Calu3 (cell line): ENCODE measurements at regions not wholly inside any gene's neighbourhood (a gene's known extent, or its start where the extent isn't known, plus 50 kb on each side); places are given as distances from the start of the nearest gene placed in this dataset.

Source experiments
- BruUV-seq: library from RNA; stranded (reverse); fragments of 400-500 nt; replicated peaks from 2 replicates; lab custom pipeline; 2021; lab: Mats Ljungman, UMichigan
- CTCF ChIA-PET: fragments of 300-600 bp; sonication (Branson Sonifier 250); formaldehyde crosslinking; loops from one replicate; lab custom pipeline; 2022; ENCODE audit warnings: antibody characterized with exemption; lab: Charles Lee
- DNase-seq: peaks from one replicate; pipeline ENCODE4 v3.0.0; 2022
- H3K27ac Mint-ChIP-seq: one replicate; pipeline ENCODE4 v1.8.0; 2022; ENCODE audit warnings: mixed read lengths; ENCODE audit not compliant: unreplicated experiment
- H3K27me3 Mint-ChIP-seq: one replicate; pipeline ENCODE4 v1.8.0; 2022; ENCODE audit warnings: mixed read lengths; ENCODE audit not compliant: unreplicated experiment
- H3K36me3 Mint-ChIP-seq: one replicate; pipeline ENCODE4 v1.8.0; 2022; ENCODE audit warnings: mild to moderate bottlenecking, moderate library complexity, mixed read lengths; ENCODE audit not compliant: insufficient read depth, unreplicated experiment
- H3K4me1 Mint-ChIP-seq: one replicate; pipeline ENCODE4 v1.8.0; 2022; ENCODE audit warnings: mild to moderate bottlenecking, low read depth, mixed read lengths; ENCODE audit not compliant: unreplicated experiment
- H3K4me3 Mint-ChIP-seq: one replicate; pipeline ENCODE4 v1.8.0; 2022; ENCODE audit warnings: mild to moderate bottlenecking, low read depth, moderate library complexity, mixed read lengths; ENCODE audit not compliant: unreplicated experiment
- H3K9me3 Mint-ChIP-seq: one replicate; pipeline ENCODE4 v1.8.0; 2022; ENCODE audit warnings: low read depth, mixed read lengths; ENCODE audit not compliant: unreplicated experiment
- intact Hi-C: fragments of 100-400 bp; cut with micrococcal nuclease; formaldehyde crosslinking; loops from one replicate; pipeline ENCODE4 v1.10.0; 2022; ENCODE audit not compliant: unreplicated experiment
- TF ChIP-seq, protein P1 (sequence below): fragments of 200-600 bp; IDR thresholded peaks from one replicate; pipeline ENCODE4 v1.8.0; 2022; ENCODE audit warnings: antibody characterized with exemption; ENCODE audit not compliant: unreplicated experiment

DNA sequence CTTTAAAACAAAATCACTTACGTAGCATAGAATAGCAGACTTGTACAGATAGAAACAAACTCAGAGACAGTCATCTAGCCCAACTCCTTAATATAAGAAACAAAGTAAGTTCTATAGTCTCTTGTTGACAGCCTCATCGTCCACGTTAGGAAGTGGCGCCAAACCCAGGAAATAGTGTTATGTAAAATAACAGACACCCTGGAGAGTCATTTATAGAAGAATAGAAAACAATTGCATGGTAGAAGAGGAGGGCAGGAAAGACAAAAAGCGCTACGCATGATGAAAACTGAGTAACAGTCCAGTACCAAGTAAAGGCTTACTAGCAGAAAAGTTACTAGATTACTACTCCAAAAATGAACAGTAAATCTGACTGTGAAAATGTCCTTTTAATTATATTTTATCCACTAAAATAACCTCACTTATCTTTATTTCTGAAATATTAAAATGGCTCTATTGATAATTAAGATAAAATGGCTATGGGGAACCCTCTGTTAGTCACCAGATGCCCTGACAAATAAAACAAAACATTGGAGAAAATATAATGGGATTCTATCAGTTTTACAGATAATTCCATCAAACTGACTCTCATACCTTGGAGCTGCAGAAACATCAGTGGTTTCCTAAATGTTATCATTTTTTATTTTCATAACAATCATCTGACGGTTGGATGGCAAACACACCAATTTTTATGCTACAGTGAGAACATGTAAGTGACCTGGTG lies 434.0 kb upstream of the C9orf72 start:
- intact Hi-C loops: no loop called here
- Mint-ChIP-seq H3K4me3 (no peak overlapping the region), H3K4me1 (no peaks in the 10 kb centered on the region), H3K27me3 (peaks cover 4% of the 10 kb centered on the region), H3K27ac (no peak overlapping the region), H3K36me3 (no peaks in the 10 kb centered on the region), H3K9me3 (no peaks in the 10 kb centered on the region)
- no peak for DNase-seq
- no TSS peak for BruUV-seq
- TF ChIP-seq, protein P1, sequence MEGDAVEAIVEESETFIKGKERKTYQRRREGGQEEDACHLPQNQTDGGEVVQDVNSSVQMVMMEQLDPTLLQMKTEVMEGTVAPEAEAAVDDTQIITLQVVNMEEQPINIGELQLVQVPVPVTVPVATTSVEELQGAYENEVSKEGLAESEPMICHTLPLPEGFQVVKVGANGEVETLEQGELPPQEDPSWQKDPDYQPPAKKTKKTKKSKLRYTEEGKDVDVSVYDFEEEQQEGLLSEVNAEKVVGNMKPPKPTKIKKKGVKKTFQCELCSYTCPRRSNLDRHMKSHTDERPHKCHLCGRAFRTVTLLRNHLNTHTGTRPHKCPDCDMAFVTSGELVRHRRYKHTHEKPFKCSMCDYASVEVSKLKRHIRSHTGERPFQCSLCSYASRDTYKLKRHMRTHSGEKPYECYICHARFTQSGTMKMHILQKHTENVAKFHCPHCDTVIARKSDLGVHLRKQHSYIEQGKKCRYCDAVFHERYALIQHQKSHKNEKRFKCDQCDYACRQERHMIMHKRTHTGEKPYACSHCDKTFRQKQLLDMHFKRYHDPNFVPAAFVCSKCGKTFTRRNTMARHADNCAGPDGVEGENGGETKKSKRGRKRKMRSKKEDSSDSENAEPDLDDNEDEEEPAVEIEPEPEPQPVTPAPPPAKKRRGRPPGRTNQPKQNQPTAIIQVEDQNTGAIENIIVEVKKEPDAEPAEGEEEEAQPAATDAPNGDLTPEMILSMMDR: no peak
- CTCF ChIA-PET: no interaction called here

DNA sequence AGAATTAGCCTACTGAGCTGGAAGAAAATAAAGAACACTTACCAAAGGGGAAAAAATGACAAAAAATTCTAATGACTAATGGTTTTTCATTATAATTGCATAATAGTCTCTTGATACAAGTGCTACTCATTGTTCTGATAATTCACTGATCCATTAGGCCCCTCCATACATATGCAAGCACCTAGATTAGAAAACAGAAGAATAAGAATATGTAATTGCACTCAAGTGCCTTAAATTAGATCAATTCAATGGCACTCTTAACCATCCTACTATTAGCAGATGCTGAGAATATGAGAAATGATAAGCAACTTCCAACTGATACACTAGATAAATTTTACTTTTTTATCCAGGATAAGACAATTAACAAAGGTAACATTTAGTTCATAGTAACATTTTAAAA lies 440.9 kb upstream of the C9orf72 start:
- H3K36me3 Mint-ChIP-seq: no peaks in the 10 kb centered on the region
- no peaks in the 10 kb centered on the region for H3K4me1 Mint-ChIP-seq
- BruUV-seq: no TSS peak
- no peaks in the 10 kb centered on the region for H3K9me3 Mint-ChIP-seq
- no peak overlapping the region for H3K4me3 Mint-ChIP-seq
- H3K27ac Mint-ChIP-seq: no peak overlapping the region
- CTCF ChIA-PET: no interaction called here
- no peak for DNase-seq
- H3K27me3 Mint-ChIP-seq: peaks cover 13% of the 10 kb centered on the region
- TF ChIP-seq, protein P1: no peak
- intact Hi-C loops: no loop called here

DNA sequence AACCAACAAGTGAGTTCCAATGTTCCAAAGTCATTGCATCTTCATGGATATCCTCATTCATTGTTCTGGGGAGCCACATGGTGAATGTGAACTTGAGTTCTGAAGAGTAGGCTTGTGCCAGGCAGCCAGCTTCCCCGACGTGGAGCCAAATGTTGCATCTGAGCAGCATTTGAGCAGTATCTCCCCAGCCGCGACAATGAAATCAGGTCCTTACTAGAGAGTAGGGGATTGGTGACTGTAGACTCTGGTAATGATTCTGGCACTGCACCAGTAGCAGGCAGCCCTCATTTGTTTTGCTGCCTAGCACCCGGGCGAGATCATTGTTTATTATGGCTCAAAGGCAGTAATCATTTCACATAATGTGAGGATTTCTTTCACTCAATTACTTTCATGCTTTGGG lies 451.4 kb upstream of the C9orf72 start:
- Mint-ChIP-seq H3K4me1 (no peaks in the 10 kb centered on the region), H3K27ac (no peak overlapping the region), H3K9me3 (no peaks in the 10 kb centered on the region), H3K36me3 (no peaks in the 10 kb centered on the region), H3K4me3 (no peak overlapping the region), H3K27me3 (no peaks in the 10 kb centered on the region)
- TF ChIP-seq, protein P1: no peak
- no peak for DNase-seq
- intact Hi-C loops: loop anchor here (5.0 kb wide), 1 partner anchor 52 kb away; no protein-coding TSS in a partner anchor
- CTCF ChIA-PET: no interaction called here
- no TSS peak for BruUV-seq

DNA sequence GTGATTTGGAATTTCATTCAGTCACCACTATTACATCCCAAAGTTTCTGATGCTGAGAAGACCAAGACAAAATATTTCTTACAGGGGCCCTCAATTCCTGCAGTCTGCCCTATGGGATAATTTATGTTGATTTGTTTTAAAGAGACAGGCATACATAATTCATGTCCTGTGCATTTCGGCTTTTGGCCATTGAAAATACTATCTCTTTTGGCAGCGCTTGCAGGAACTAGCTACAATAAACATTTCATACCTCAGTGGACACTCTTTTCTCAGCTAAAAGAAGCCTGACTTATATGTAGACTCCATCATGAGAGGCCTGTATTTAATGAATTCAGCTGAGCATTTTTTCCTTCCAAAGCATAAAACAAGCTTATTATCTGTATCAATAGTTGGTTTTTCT lies 451.9 kb upstream of the C9orf72 start:
- CTCF ChIA-PET: no interaction called here
- no peaks in the 10 kb centered on the region for H3K4me1 Mint-ChIP-seq
- H3K36me3 Mint-ChIP-seq: no peaks in the 10 kb centered on the region
- no peaks in the 10 kb centered on the region for H3K27me3 Mint-ChIP-seq
- H3K4me3 Mint-ChIP-seq: no peak overlapping the region
- no peaks in the 10 kb centered on the region for H3K9me3 Mint-ChIP-seq
- TF ChIP-seq, protein P1: no peak
- no peak overlapping the region for H3K27ac Mint-ChIP-seq
- no peak for DNase-seq
- no TSS peak for BruUV-seq
- intact Hi-C loops: no loop called here
